ENCODE measurements at regions not wholly inside any gene's neighbourhood (a gene's known extent, or its start where the extent isn't known, plus 50 kb on each side); places are given as distances from the start of the nearest gene placed in this dataset.

DNA sequence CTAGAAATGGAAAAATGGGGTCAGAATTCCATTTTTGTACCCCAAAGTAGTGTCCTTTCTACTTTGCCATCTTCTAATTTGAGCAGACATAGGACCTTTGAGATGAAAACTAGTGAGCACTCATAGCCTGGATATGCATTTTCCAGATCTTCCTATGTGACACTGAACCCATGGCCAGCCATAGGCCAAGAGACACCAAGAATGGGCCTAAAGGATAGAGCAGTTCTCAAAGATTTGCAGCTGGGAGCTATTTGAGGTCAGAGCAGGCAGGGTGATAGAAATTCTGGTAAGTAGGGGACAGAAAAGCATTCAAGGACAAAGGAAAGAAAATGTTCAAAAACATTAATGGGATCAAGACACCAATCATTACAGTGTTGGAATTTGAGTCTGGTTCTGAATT lies 332.8 kb downstream of the MYCN start:
- TF ChIP-seq, protein P1, sequence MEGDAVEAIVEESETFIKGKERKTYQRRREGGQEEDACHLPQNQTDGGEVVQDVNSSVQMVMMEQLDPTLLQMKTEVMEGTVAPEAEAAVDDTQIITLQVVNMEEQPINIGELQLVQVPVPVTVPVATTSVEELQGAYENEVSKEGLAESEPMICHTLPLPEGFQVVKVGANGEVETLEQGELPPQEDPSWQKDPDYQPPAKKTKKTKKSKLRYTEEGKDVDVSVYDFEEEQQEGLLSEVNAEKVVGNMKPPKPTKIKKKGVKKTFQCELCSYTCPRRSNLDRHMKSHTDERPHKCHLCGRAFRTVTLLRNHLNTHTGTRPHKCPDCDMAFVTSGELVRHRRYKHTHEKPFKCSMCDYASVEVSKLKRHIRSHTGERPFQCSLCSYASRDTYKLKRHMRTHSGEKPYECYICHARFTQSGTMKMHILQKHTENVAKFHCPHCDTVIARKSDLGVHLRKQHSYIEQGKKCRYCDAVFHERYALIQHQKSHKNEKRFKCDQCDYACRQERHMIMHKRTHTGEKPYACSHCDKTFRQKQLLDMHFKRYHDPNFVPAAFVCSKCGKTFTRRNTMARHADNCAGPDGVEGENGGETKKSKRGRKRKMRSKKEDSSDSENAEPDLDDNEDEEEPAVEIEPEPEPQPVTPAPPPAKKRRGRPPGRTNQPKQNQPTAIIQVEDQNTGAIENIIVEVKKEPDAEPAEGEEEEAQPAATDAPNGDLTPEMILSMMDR (IDR thresholded peaks at IDR 0.05; ENCODE audit: poor library complexity, severe bottlenecking) = no peak
- TF ChIP-seq TAF1 (IDR thresholded peaks at IDR 0.05; ENCODE audit: low read depth) = no peak
- no peak for TF ChIP-seq EZH2 (IDR thresholded peaks at IDR 0.05; ENCODE audit: borderline replicate concordance, insufficient read depth, low read length, poor library complexity, severe bottlenecking)
